ENCODE measurements at regions not wholly inside any gene's neighbourhood (a gene's known extent, or its start where the extent isn't known, plus 50 kb on each side); places are given as distances from the start of the nearest gene placed in this dataset.

DNA sequence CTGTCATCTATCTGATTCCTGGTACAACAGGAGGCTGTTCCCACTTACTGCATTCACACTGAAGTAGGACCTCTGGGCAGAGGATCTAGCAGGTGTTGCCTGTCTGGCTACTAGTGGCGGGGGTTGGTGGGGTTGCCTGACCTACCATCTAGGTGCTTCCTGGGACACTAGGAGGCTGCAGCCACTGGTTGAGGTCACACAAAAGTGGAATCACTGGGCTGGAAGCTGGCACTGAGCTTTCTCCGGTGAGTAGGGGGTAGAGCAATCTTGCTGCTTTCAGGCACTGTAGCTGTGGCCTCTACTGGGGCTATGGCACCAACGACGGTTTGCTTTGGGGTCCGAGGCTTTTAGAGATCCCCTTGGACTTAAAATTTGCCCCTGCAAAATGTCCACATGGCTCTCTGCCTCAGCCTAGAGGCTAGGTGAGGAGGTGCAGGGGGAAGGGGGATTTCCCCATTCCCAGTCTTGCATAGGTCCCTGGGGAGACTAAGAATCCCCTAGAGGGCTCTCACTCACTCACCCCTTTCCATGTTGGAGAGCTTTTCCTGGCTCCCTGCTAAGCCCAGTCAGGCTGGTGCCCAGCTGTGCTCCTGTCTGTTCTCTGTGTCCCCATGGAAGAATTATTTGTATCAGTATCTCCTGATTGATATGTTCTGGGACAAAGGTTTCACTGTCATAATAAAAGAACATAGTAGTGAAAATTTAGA lies 397.7 kb upstream of the EPHA6 start:
- TF ChIP-seq, protein P1, sequence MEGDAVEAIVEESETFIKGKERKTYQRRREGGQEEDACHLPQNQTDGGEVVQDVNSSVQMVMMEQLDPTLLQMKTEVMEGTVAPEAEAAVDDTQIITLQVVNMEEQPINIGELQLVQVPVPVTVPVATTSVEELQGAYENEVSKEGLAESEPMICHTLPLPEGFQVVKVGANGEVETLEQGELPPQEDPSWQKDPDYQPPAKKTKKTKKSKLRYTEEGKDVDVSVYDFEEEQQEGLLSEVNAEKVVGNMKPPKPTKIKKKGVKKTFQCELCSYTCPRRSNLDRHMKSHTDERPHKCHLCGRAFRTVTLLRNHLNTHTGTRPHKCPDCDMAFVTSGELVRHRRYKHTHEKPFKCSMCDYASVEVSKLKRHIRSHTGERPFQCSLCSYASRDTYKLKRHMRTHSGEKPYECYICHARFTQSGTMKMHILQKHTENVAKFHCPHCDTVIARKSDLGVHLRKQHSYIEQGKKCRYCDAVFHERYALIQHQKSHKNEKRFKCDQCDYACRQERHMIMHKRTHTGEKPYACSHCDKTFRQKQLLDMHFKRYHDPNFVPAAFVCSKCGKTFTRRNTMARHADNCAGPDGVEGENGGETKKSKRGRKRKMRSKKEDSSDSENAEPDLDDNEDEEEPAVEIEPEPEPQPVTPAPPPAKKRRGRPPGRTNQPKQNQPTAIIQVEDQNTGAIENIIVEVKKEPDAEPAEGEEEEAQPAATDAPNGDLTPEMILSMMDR (IDR thresholded peaks at IDR 0.05), result no peak
- TF ChIP-seq POLR2A (IDR thresholded peaks at IDR 0.05), result no peak
